GM12891 (cell line): ENCODE measurements at regions not wholly inside any gene's neighbourhood (a gene's known extent, or its start where the extent isn't known, plus 50 kb on each side); places are given as distances from the start of the nearest gene placed in this dataset.

Source experiments
- PAX5 ChIP-seq: IDR thresholded peaks from 2 replicates; pipeline ENCODE4 v1.6.1; 2011; ENCODE audit warnings: low read length, moderate library complexity, mild to moderate bottlenecking; ENCODE audit not compliant: insufficient read depth, severe bottlenecking
- POLR2A ChIP-seq: IDR thresholded peaks from 2 replicates; pipeline ENCODE4 v1.6.1; 2011; ENCODE audit warnings: low read depth, low read length, control low read depth
- POLR2AphosphoS5 ChIP-seq: IDR thresholded peaks from 2 replicates; pipeline ENCODE4 v1.6.1; 2011; ENCODE audit warnings: low read depth, low read length, control low read depth
- SPI1 ChIP-seq: IDR thresholded peaks from 2 replicates; pipeline ENCODE4 v1.6.1; 2011; ENCODE audit warnings: low read depth, low read length, control low read depth
- TAF1 ChIP-seq: IDR thresholded peaks from 2 replicates; pipeline ENCODE4 v1.6.1; 2011; ENCODE audit warnings: low read depth, low read length, control low read depth

- TF ChIP-seq POLR2A (no peak), POLR2AphosphoS5 (no peak), SPI1 (no peak), PAX5 (no peak), TAF1 (no peak)
Measured at GRCh38 chr13:109537584-109537983, 248.8 kb downstream of the IRS2 start.
